HepG2 (cell line): ENCODE measurements at regions not wholly inside any gene's neighbourhood (a gene's known extent, or its start where the extent isn't known, plus 50 kb on each side); places are given as distances from the start of the nearest gene placed in this dataset.
"Not testable (repeated sequence)": the region's sequence is repeated elsewhere in the genome, so short reads cannot be mapped to it uniquely, and the experiment has no call there.

ENCODE experiments used
- ATAC-seq: fragments of 200-7000 bp; cut with Tn5 transposase; 3 replicates; pipeline ENCODE4 v1.9.1; 2020; ENCODE audit warnings: mild to moderate bottlenecking, moderate library complexity
- BruUV-seq: library from RNA; stranded (reverse); fragments of 400-500 nt; replicated peaks from 2 replicates; lab custom pipeline; 2021; lab: Mats Ljungman, UMichigan
- CTCF ChIA-PET: fragments of 300-600 bp; formaldehyde crosslinking; extraction: SDS; loops from one replicate; lab custom pipeline; 2021; ENCODE audit warnings: low total read pairs, inconsistent platforms, low intra/inter-chr PET ratio; lab: Yijun Ruan, JAX
- POLR2A ChIA-PET: fragments of 350-600 bp; sonication (Branson Sonifier 250); formaldehyde crosslinking; loops from one replicate; lab custom pipeline; 2020; ENCODE audit warnings: antibody characterized with exemption, inconsistent platforms; lab: Yijun Ruan, JAX
- DNase-seq: peaks from one replicate; pipeline ENCODE4 v3.0.0-alpha.2; 2015; ENCODE audit warnings: low spot score
- FAIRE-seq: peaks from 3 replicates; lab custom pipeline; 2011; peaks lifted over from hg19 to GRCh38; lab: Jason Lieb, UNC
- H2AFZ ChIP-seq: one replicate; pipeline ENCODE4 v1.6.1; 2011; ENCODE audit warnings: low read length, inconsistent platforms
- H3K27ac ChIP-seq: fragments of 300-600 bp; 3 replicates; pipeline ENCODE4 v1.8.0; 2011; ENCODE audit warnings: mixed run types, mild to moderate bottlenecking, mixed read lengths, low read length, inconsistent platforms; ENCODE audit not compliant: insufficient read depth; ENCODE audit errors: extremely low read length
- H3K27me3 ChIP-seq, 2 experiments: fragments of 200-600 bp in 1 of 2; 2 replicates in 1 of 2; 3 replicates in 1 of 2; pipeline versions ENCODE4 v1.6.0 to v1.8.0; 2011; ENCODE audit warnings: low read length in 2 of 2, mild to moderate bottlenecking in 2 of 2, moderate library complexity in 2 of 2, inconsistent platforms in 1 of 2; ENCODE audit not compliant: insufficient read depth in 2 of 2, control insufficient read depth in 1 of 2
- H3K36me3 ChIP-seq, 2 experiments: fragments of 200-600 bp in 1 of 2; replicated peaks in 1 of 2; 2 replicates in 1 of 2; 3 replicates in 1 of 2; pipeline versions ENCODE4 v1.5.1 to v1.8.0; 2011; ENCODE audit warnings: low read length in 2 of 2, inconsistent platforms in 1 of 2; ENCODE audit not compliant: insufficient read depth in 2 of 2, control insufficient read depth in 1 of 2
- H3K4me1 ChIP-seq: 2 replicates; pipeline ENCODE4 v1.5.1; 2012; ENCODE audit warnings: low read length, inconsistent platforms; ENCODE audit not compliant: insufficient read depth
- H3K4me2 ChIP-seq: 2 replicates; pipeline ENCODE4 v1.6.0; 2011; ENCODE audit warnings: low read depth, low read length, inconsistent platforms
- H3K4me3 ChIP-seq, 3 experiments: fragments of 200-600 bp in 1 of 3; sonication (generic), shearing (Covaris generic) in 1 of 3; replicated peaks in 1 of 3; 2 replicates each; pipeline ENCODE4 v1.5.1; 2011 to 2016; ENCODE audit warnings: low read length in 3 of 3, inconsistent platforms in 2 of 3, low read depth in 2 of 3, mild to moderate bottlenecking in 2 of 3, control low read depth in 1 of 3, mixed read lengths in 1 of 3; ENCODE audit not compliant: insufficient read depth in 1 of 3
- H3K79me2 ChIP-seq: one replicate; pipeline ENCODE4 v1.6.1; 2011; ENCODE audit warnings: low read length, inconsistent platforms; ENCODE audit not compliant: insufficient read depth
- H3K9ac ChIP-seq: 2 replicates; pipeline ENCODE4 v1.6.0; 2011; ENCODE audit warnings: mild to moderate bottlenecking, low read depth, low read length, inconsistent platforms; ENCODE audit not compliant: insufficient read depth
- H3K9me3 ChIP-seq: 2 replicates; pipeline ENCODE4 v1.5.1; 2012; ENCODE audit warnings: mild to moderate bottlenecking, low read length
- H4K20me1 ChIP-seq: 2 replicates; pipeline ENCODE4 v1.6.0; 2011; ENCODE audit warnings: inconsistent platforms, mild to moderate bottlenecking, low read length, moderate library complexity; ENCODE audit not compliant: insufficient read depth
- TOPORS ChIP-seq: sonication (generic); formaldehyde crosslinking; IDR thresholded peaks from 2 replicates; pipeline ENCODE4 v1.8.0; 2023; ENCODE audit warnings: mild to moderate bottlenecking, missing genetic modification reagents
- ZGPAT ChIP-seq: IDR thresholded peaks from 2 replicates; pipeline ENCODE4 v1.6.1; 2016; ENCODE audit warnings: mild to moderate bottlenecking
- WGBS: methylation state at CpG from one replicate; pipeline ENCODE4 v1.1.6; 2017; ENCODE audit warnings: low lambda C conversion rate; 5-methylcytosine and 5-hydroxymethylcytosine counted together
- in situ Hi-C: cut with HindIII; loops from 2 replicates; pipeline ENCODE4 v1.10.0; 2017; ENCODE audit warnings: low pct_unique_long_range_greater_than_20kb; ENCODE audit not compliant: extremely low pct_ligation_motif_present
- intact Hi-C: fragments of 100-400 bp; cut with micrococcal nuclease; formaldehyde crosslinking; loops from one replicate; pipeline ENCODE4 v1.10.0; 2022; ENCODE audit not compliant: unreplicated experiment

GRCh38 chr1:157352216-157352615, 200.1 kb downstream of the FCRL5 start (continued):
- TF ChIP-seq TOPORS: no peak
- TF ChIP-seq, all 625 proteins: peak for 0

- H3K4me3 ChIP-seq, H3K4me1 ChIP-seq, H3K9ac ChIP-seq, H3K36me3 ChIP-seq, H3K4me2 ChIP-seq, H3K27me3 ChIP-seq, H2AFZ ChIP-seq, H4K20me1 ChIP-seq, POLR2A ChIA-PET, H3K79me2 ChIP-seq, H3K9me3 ChIP-seq, H3K27ac ChIP-seq, ATAC-seq, DNase-seq, CTCF ChIA-PET, BruUV-seq, in situ Hi-C loops, intact Hi-C loops, FAIRE-seq: not testable (repeated sequence)
- 0% methylated on average over 2 of the region's 2 CpGs for WGBS
Measured at GRCh38 chr1:157351800-157352199, 200.5 kb downstream of the FCRL5 start.

GRCh38 chr1:157348538-157349480, 203.5 kb downstream of the FCRL5 start:
- WGBS: 33% methylated on average over 4 of the region's 4 CpGs
- no peaks in the 10 kb centered on the region for H3K79me2 ChIP-seq
- TF ChIP-seq ZGPAT (CRISPR knock-in tag): no peak
- H3K36me3 ChIP-seq: no peaks in the 10 kb centered on the region
- CTCF ChIA-PET: no interaction called here
- POLR2A ChIA-PET: no interaction called here
- H3K4me3 ChIP-seq: no peak overlapping the region
- no peak overlapping the region for H2AFZ ChIP-seq
- H3K27ac ChIP-seq: no peak overlapping the region
- BruUV-seq: no TSS peak
- 0 out of 5 replicates have a peak, but pooled peaks cover under 1 to 1% of the 10 kb centered on the region in 2 experiments for H3K27me3 ChIP-seq
- H3K4me2 ChIP-seq: no peak overlapping the region
- DNase-seq (no peak), ATAC-seq (no peak), FAIRE-seq (no peak)
- in situ Hi-C loops: no loop called here
- intact Hi-C loops: no loop called here
- no peak overlapping the region for H3K9ac ChIP-seq
- no peaks in the 10 kb centered on the region for H4K20me1 ChIP-seq
- H3K4me1 ChIP-seq: no peaks in the 10 kb centered on the region
- H3K9me3 ChIP-seq: no peaks in the 10 kb centered on the region
